Breast epithelium (tissue), 3 donors: ENCODE measurements at regions not wholly inside any gene's neighbourhood (a gene's known extent, or its start where the extent isn't known, plus 50 kb on each side); places are given as distances from the start of the nearest gene placed in this dataset.

ENCODE experiments used
- CTCF ChIP-seq, 3 donors: fragments of 450-650 bp; IDR thresholded peaks; one replicate each; pipeline ENCODE4 v1.5.1; 2016 to 2017; ENCODE audit warnings: antibody characterized with exemption in 3 of 3, mild to moderate bottlenecking in 3 of 3, moderate library complexity in 3 of 3
- POLR2A ChIP-seq: fragments of 450-650 bp; IDR thresholded peaks from one replicate; pipeline ENCODE4 v1.6.1; 2016; ENCODE audit warnings: antibody characterized with exemption, mild to moderate bottlenecking, moderate library complexity

DNA sequence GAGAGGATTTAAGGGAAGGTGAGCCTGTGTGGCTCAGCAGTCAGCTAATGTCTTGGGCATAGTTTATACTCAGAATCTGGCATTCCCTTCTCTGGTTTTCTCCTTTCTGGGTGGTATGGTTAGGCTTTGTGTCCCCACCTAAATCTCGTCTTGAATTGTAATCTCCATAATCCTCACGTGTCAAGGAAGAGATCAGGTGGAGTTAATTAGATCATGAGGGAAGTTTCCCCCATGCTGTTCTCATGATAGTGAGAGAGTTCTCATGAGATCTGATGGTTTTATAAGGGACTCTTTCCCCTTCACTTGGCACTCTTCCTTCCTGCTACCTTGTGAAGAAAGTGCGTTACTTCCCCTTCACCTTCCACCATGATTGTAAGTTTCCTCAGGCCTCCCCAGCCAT, 169.8 kb upstream of the PELI2 start:
- no peak for TF ChIP-seq CTCF (IDR thresholded peaks at IDR 0.05)
- no peak for TF ChIP-seq POLR2A
